BLaER1 (cell line): ENCODE measurements at regions not wholly inside any gene's neighbourhood (a gene's known extent, or its start where the extent isn't known, plus 50 kb on each side); places are given as distances from the start of the nearest gene placed in this dataset.
"Not testable (repeated sequence)": the region's sequence is repeated elsewhere in the genome, so short reads cannot be mapped to it uniquely, and the experiment has no call there.

Experiments used
- H3K27ac ChIP-seq: shearing (Covaris generic); formaldehyde crosslinking; 2 replicates; pipeline ENCODE4 v1.8.1; 2022
- H3K27me3 ChIP-seq: shearing (Covaris generic); formaldehyde crosslinking; 2 replicates; pipeline ENCODE4 v1.8.1; 2022
- H3K36me3 ChIP-seq: shearing (Covaris generic); formaldehyde crosslinking; 2 replicates; pipeline ENCODE4 v1.8.1; 2022
- H3K4me1 ChIP-seq: shearing (Covaris generic); formaldehyde crosslinking; 2 replicates; pipeline ENCODE4 v1.8.1; 2022
- H3K4me2 ChIP-seq: shearing (Covaris generic); formaldehyde crosslinking; 2 replicates; pipeline ENCODE4 v1.8.1; 2022
- H3K4me3 ChIP-seq: shearing (Covaris generic); formaldehyde crosslinking; 2 replicates; pipeline ENCODE4 v1.8.1; 2022
- H3K9ac ChIP-seq: shearing (Covaris generic); formaldehyde crosslinking; 2 replicates; pipeline ENCODE4 v1.8.1; 2022
- H3K9me3 ChIP-seq: shearing (Covaris generic); formaldehyde crosslinking; 2 replicates; pipeline ENCODE4 v1.8.1; 2022
- H4K20me1 ChIP-seq: shearing (Covaris generic); formaldehyde crosslinking; 2 replicates; pipeline ENCODE4 v1.8.1; 2022
- Cebpa-rat ChIP-seq: shearing (Covaris generic); IDR thresholded peaks from 2 replicates; pipeline ENCODE4 v1.8.1; 2022

- not testable (repeated sequence) for H4K20me1 ChIP-seq, H3K27ac ChIP-seq, H3K4me1 ChIP-seq, H3K27me3 ChIP-seq, H3K4me2 ChIP-seq, H3K9ac ChIP-seq, H3K4me3 ChIP-seq, H3K36me3 ChIP-seq
- peaks cover 44% of the 10 kb centered on the region for H3K9me3 ChIP-seq
These were observed 3879.3 kb downstream of the SRGAP2C start for GRCh38 chr1:125064029-125064428.

GRCh38 chr1:125064481-125064880 lies 3879.7 kb downstream of the SRGAP2C start:
- Histone ChIP-seq H3K4me2 (no peak overlapping the region), H3K9me3 (peaks cover 48% of the 10 kb centered on the region), H4K20me1 (no peaks in the 10 kb centered on the region), H3K36me3 (no peaks in the 10 kb centered on the region), H3K27me3 (no peaks in the 10 kb centered on the region), H3K9ac (no peak overlapping the region), H3K4me1 (no peaks in the 10 kb centered on the region), H3K4me3 (no peak overlapping the region), H3K27ac (no peak overlapping the region)
- no peak for TF ChIP-seq Cebpa-rat

GRCh38 chr1:125065092-125065820 lies 3880.5 kb downstream of the SRGAP2C start:
- H3K9me3 ChIP-seq = peaks cover 56% of the 10 kb centered on the region
- no peaks in the 10 kb centered on the region for H3K27me3 ChIP-seq
- no peaks in the 10 kb centered on the region for H3K4me1 ChIP-seq
- H3K36me3 ChIP-seq = no peaks in the 10 kb centered on the region
- H3K27ac ChIP-seq = no peak overlapping the region
- H3K4me3 ChIP-seq = no peak overlapping the region
- no peak overlapping the region for H3K4me2 ChIP-seq
- no peak overlapping the region for H3K9ac ChIP-seq
- no peaks in the 10 kb centered on the region for H4K20me1 ChIP-seq
- no peak for TF ChIP-seq Cebpa-rat

- H3K9ac ChIP-seq = no peak overlapping the region
- no peaks in the 10 kb centered on the region for H3K36me3 ChIP-seq
- no peak for TF ChIP-seq Cebpa-rat
- no peaks in the 10 kb centered on the region for H3K4me1 ChIP-seq
- H3K27me3 ChIP-seq = no peaks in the 10 kb centered on the region
- H3K4me3 ChIP-seq = no peak overlapping the region
- peaks cover 62% of the 10 kb centered on the region for H3K9me3 ChIP-seq
- H3K27ac ChIP-seq = no peak overlapping the region
- no peak overlapping the region for H3K4me2 ChIP-seq
- H4K20me1 ChIP-seq = no peaks in the 10 kb centered on the region
These were observed 3881.0 kb downstream of the SRGAP2C start for GRCh38 chr1:125065821-125066180.

GRCh38 chr1:125066385-125066784 lies 3881.6 kb downstream of the SRGAP2C start:
- no peak for TF ChIP-seq Cebpa-rat

GRCh38 chr1:125066849-125067248 lies 3882.1 kb downstream of the SRGAP2C start:
- H3K27ac ChIP-seq, H3K9ac ChIP-seq, H4K20me1 ChIP-seq, H3K4me2 ChIP-seq, H3K4me3 ChIP-seq, H3K4me1 ChIP-seq, H3K27me3 ChIP-seq, H3K36me3 ChIP-seq: not testable (repeated sequence)
- H3K9me3 ChIP-seq = peaks cover 72% of the 10 kb centered on the region

More at GRCh38 chr1:125066385-125066784, 3881.6 kb downstream of the SRGAP2C start:
- Histone ChIP-seq H3K4me1 (no peaks in the 10 kb centered on the region), H3K9ac (no peak overlapping the region), H3K27me3 (no peaks in the 10 kb centered on the region), H3K9me3 (peaks cover 67% of the 10 kb centered on the region), H3K4me2 (no peak overlapping the region), H3K36me3 (no peaks in the 10 kb centered on the region), H3K4me3 (no peak overlapping the region), H4K20me1 (no peaks in the 10 kb centered on the region), H3K27ac (no peak overlapping the region)

- no peak for TF ChIP-seq Cebpa-rat
- Histone ChIP-seq H3K4me2 (no peak overlapping the region), H3K4me1 (no peaks in the 10 kb centered on the region), H3K9ac (no peak overlapping the region), H3K36me3 (no peaks in the 10 kb centered on the region), H3K27me3 (no peaks in the 10 kb centered on the region), H3K4me3 (no peak overlapping the region), H3K27ac (no peak overlapping the region), H3K9me3 (peaks cover 68% of the 10 kb centered on the region), H4K20me1 (no peaks in the 10 kb centered on the region)
These were observed 3895.3 kb downstream of the SRGAP2C start for GRCh38 chr1:125080077-125080476.

- Histone ChIP-seq H3K36me3 (no peaks in the 10 kb centered on the region), H4K20me1 (no peaks in the 10 kb centered on the region), H3K9ac (no peak overlapping the region), H3K27me3 (no peaks in the 10 kb centered on the region), H3K4me2 (no peak overlapping the region), H3K4me1 (no peaks in the 10 kb centered on the region), H3K9me3 (peaks cover 64% of the 10 kb centered on the region), H3K4me3 (no peak overlapping the region), H3K27ac (no peak overlapping the region)
- TF ChIP-seq Cebpa-rat = no peak
These were observed 3901.2 kb downstream of the SRGAP2C start for GRCh38 chr1:125085720-125086591.

GRCh38 chr1:125086611-125087010 lies 3901.8 kb downstream of the SRGAP2C start:
- Histone ChIP-seq H3K9ac (no peak overlapping the region), H3K9me3 (peaks cover 57% of the 10 kb centered on the region), H3K27me3 (no peaks in the 10 kb centered on the region), H3K36me3 (no peaks in the 10 kb centered on the region), H3K4me2 (no peak overlapping the region), H3K27ac (no peak overlapping the region), H3K4me3 (no peak overlapping the region), H4K20me1 (no peaks in the 10 kb centered on the region), H3K4me1 (no peaks in the 10 kb centered on the region)
- TF ChIP-seq Cebpa-rat = no peak

- H3K4me1 ChIP-seq = no peaks in the 10 kb centered on the region
- H3K9me3 ChIP-seq = peaks cover 51% of the 10 kb centered on the region
- no peak overlapping the region for H3K9ac ChIP-seq
- no peak for TF ChIP-seq Cebpa-rat
- no peak overlapping the region for H3K27ac ChIP-seq
- H4K20me1 ChIP-seq = no peaks in the 10 kb centered on the region
- H3K4me2 ChIP-seq = no peak overlapping the region
- no peak overlapping the region for H3K4me3 ChIP-seq
- no peaks in the 10 kb centered on the region for H3K27me3 ChIP-seq
- no peaks in the 10 kb centered on the region for H3K36me3 ChIP-seq
These were observed 3902.5 kb downstream of the SRGAP2C start for GRCh38 chr1:125087247-125087646.
